22Rv1 (cell line): ENCODE measurements at regions not wholly inside any gene's neighbourhood (a gene's known extent, or its start where the extent isn't known, plus 50 kb on each side); places are given as distances from the start of the nearest gene placed in this dataset.

Experiments used
- ZFX ChIP-seq: fragments of 450-650 bp; IDR thresholded peaks from 2 replicates; pipeline ENCODE4 v1.6.1; 2017; ENCODE audit warnings: antibody characterized with exemption, borderline replicate concordance
- TF ChIP-seq, protein P1 (sequence below): fragments of 450-650 bp; IDR thresholded peaks from 2 replicates; pipeline ENCODE4 v1.5.1; 2017; ENCODE audit warnings: mild to moderate bottlenecking

DNA sequence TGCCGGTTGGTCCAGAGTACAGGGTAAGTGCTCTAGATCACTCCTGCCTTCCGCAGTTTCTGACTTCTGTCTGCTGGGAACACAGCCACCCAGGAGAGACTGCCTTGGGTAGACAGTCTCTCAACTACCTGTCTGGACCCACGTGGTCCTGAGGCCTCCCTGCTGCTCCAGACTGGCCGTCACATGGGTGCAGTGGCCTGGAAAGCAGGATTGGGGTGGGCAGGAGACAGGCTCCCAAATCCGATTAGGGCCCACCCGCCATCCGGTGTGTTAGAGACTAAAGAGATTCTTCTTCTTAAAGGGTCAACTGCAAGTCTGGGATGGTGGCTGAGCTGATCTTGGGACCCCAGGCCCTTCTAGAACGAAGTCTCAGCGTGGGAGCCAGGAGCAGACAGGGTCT, 105.5 kb downstream of the EBNA1BP2 start:
- TF ChIP-seq, protein P1, sequence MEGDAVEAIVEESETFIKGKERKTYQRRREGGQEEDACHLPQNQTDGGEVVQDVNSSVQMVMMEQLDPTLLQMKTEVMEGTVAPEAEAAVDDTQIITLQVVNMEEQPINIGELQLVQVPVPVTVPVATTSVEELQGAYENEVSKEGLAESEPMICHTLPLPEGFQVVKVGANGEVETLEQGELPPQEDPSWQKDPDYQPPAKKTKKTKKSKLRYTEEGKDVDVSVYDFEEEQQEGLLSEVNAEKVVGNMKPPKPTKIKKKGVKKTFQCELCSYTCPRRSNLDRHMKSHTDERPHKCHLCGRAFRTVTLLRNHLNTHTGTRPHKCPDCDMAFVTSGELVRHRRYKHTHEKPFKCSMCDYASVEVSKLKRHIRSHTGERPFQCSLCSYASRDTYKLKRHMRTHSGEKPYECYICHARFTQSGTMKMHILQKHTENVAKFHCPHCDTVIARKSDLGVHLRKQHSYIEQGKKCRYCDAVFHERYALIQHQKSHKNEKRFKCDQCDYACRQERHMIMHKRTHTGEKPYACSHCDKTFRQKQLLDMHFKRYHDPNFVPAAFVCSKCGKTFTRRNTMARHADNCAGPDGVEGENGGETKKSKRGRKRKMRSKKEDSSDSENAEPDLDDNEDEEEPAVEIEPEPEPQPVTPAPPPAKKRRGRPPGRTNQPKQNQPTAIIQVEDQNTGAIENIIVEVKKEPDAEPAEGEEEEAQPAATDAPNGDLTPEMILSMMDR: no peak
- TF ChIP-seq ZFX: no peak
